ENCODE measurements at regions not wholly inside any gene's neighbourhood (a gene's known extent, or its start where the extent isn't known, plus 50 kb on each side); places are given as distances from the start of the nearest gene placed in this dataset.
"Not testable (repeated sequence)": the region's sequence is repeated elsewhere in the genome, so short reads cannot be mapped to it uniquely, and the experiment has no call there.

- no peaks in the 10 kb centered on the region for H3K36me3 ChIP-seq (ENCODE audit: control insufficient read depth, insufficient read depth, low read length)
- no peak for DNase-seq (ENCODE audit: extremely low read depth, insufficient read length)
- no peak overlapping the region for H3K4me3 ChIP-seq (replicated peaks; ENCODE audit: low read depth, low read length)
- no peaks in the 10 kb centered on the region for H3K27me3 ChIP-seq (replicated peaks; ENCODE audit: control insufficient read depth, insufficient read depth, low read length)
- TF ChIP-seq, protein P1, sequence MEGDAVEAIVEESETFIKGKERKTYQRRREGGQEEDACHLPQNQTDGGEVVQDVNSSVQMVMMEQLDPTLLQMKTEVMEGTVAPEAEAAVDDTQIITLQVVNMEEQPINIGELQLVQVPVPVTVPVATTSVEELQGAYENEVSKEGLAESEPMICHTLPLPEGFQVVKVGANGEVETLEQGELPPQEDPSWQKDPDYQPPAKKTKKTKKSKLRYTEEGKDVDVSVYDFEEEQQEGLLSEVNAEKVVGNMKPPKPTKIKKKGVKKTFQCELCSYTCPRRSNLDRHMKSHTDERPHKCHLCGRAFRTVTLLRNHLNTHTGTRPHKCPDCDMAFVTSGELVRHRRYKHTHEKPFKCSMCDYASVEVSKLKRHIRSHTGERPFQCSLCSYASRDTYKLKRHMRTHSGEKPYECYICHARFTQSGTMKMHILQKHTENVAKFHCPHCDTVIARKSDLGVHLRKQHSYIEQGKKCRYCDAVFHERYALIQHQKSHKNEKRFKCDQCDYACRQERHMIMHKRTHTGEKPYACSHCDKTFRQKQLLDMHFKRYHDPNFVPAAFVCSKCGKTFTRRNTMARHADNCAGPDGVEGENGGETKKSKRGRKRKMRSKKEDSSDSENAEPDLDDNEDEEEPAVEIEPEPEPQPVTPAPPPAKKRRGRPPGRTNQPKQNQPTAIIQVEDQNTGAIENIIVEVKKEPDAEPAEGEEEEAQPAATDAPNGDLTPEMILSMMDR (IDR thresholded peaks at IDR 0.05; ENCODE audit: insufficient read depth, low read length, poor library complexity, severe bottlenecking), result no peak
Observed at GRCh38 chr4:180341926-180342325, 1901.3 kb upstream of the TENM3 start.

DNA sequence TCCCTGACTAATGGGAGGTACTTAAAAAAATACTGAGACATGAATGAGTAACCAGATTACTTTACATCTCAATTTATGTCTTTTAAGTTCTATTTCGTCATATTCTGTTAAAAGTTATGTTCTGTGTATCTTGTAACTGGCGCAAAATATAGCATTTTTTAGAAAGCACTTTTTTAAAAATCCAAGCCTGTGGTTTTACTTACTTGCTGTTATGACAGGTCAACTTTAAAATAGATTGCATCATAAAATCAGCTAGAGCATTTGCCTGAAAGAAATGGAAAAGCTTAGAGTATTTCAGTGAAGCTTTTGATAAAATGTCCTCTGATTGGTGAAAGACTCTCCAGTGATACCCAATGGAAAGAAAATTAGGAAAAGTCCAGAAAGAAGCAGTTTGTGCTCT, 1892.3 kb upstream of the TENM3 start:
- no peak for DNase-seq (ENCODE audit: extremely low read depth, insufficient read length)
- TF ChIP-seq, protein P1 (IDR thresholded peaks at IDR 0.05; ENCODE audit: insufficient read depth, low read length, poor library complexity, severe bottlenecking), result no peak
- Histone ChIP-seq H3K27me3 (replicated peaks; ENCODE audit: control insufficient read depth, insufficient read depth, low read length) (no peaks in the 10 kb centered on the region), H3K4me3 (replicated peaks; ENCODE audit: low read depth, low read length) (no peak overlapping the region), H3K36me3 (ENCODE audit: control insufficient read depth, insufficient read depth, low read length) (no peaks in the 10 kb centered on the region)

- no peak overlapping the region for H3K4me3 ChIP-seq (replicated peaks; ENCODE audit: low read depth, low read length)
- H3K36me3 ChIP-seq (ENCODE audit: control insufficient read depth, insufficient read depth, low read length), result no peaks in the 10 kb centered on the region
- no peaks in the 10 kb centered on the region for H3K27me3 ChIP-seq (replicated peaks; ENCODE audit: control insufficient read depth, insufficient read depth, low read length)
- DNase-seq (ENCODE audit: extremely low read depth, insufficient read length), result no peak
- TF ChIP-seq, protein P1 (IDR thresholded peaks at IDR 0.05; ENCODE audit: insufficient read depth, low read length, poor library complexity, severe bottlenecking), result no peak
Observed at GRCh38 chr4:180356766-180357165, 1886.4 kb upstream of the TENM3 start.

- not testable (repeated sequence) for DNase-seq (ENCODE audit: extremely low read depth, insufficient read length); H3K36me3 ChIP-seq (ENCODE audit: control insufficient read depth, insufficient read depth, low read length); H3K27me3 ChIP-seq (replicated peaks; ENCODE audit: control insufficient read depth, insufficient read depth, low read length); H3K4me3 ChIP-seq (replicated peaks; ENCODE audit: low read depth, low read length)
Observed at GRCh38 chr4:180360113-180360512, 1883.1 kb upstream of the TENM3 start.

DNA sequence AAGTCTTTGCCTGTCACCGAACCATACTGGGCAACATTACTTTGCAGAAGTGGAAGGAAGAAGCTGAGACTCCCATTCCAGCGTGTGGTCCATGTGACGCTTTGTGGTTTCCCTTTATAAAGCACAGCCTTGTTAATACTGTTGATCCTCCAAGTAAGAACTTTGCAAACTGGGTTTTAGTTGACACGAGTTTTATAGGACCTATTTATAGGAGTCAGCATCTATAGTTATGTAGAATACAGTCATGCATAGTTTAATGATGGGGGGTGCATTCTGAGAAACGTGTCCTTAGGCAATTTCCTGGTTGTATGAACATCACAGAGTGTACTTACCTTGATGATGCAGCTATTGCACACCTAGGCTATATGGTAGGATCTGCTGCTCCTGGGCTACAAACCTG, 1879.4 kb upstream of the TENM3 start:
- no peak overlapping the region for H3K4me3 ChIP-seq (replicated peaks; ENCODE audit: low read depth, low read length)
- TF ChIP-seq, protein P1 (IDR thresholded peaks at IDR 0.05; ENCODE audit: insufficient read depth, low read length, poor library complexity, severe bottlenecking), result no peak
- no peak for DNase-seq (ENCODE audit: extremely low read depth, insufficient read length)
- H3K27me3 ChIP-seq (replicated peaks; ENCODE audit: control insufficient read depth, insufficient read depth, low read length), result no peaks in the 10 kb centered on the region
- H3K36me3 ChIP-seq (ENCODE audit: control insufficient read depth, insufficient read depth, low read length), result no peaks in the 10 kb centered on the region

- no peaks in the 10 kb centered on the region for H3K27me3 ChIP-seq (replicated peaks; ENCODE audit: control insufficient read depth, insufficient read depth, low read length)
- TF ChIP-seq, protein P1 (IDR thresholded peaks at IDR 0.05; ENCODE audit: insufficient read depth, low read length, poor library complexity, severe bottlenecking), result no peak
- no peak overlapping the region for H3K4me3 ChIP-seq (replicated peaks; ENCODE audit: low read depth, low read length)
- DNase-seq (ENCODE audit: extremely low read depth, insufficient read length), result no peak
- no peaks in the 10 kb centered on the region for H3K36me3 ChIP-seq (ENCODE audit: control insufficient read depth, insufficient read depth, low read length)
Observed at GRCh38 chr4:180372691-180373090, 1870.5 kb upstream of the TENM3 start.
